Fibroblast of mammary gland (primary cell): ENCODE measurements at regions not wholly inside any gene's neighbourhood (a gene's known extent, or its start where the extent isn't known, plus 50 kb on each side); places are given as distances from the start of the nearest gene placed in this dataset.
A peak's percentile ranks its signal among the peaks of the same experiment; 100 is the strongest.

Source experiments
- DNase-seq: peaks from one replicate; pipeline ENCODE4 v3.0.0-alpha.2; 2010; ENCODE audit warnings: low read depth
- H3K4me3 ChIP-seq: 2 replicates; pipeline ENCODE4 v1.5.1; 2011; ENCODE audit warnings: low read depth, mild to moderate bottlenecking, low read length, moderate library complexity; ENCODE audit not compliant: control insufficient read depth
- TF ChIP-seq, protein P1 (sequence below): conservative IDR thresholded peaks from 2 replicates; pipeline ENCODE4 v1.5.1; 2011; ENCODE audit warnings: low read depth, low read length, inconsistent platforms; ENCODE audit not compliant: control insufficient read depth, insufficient read depth

DNA sequence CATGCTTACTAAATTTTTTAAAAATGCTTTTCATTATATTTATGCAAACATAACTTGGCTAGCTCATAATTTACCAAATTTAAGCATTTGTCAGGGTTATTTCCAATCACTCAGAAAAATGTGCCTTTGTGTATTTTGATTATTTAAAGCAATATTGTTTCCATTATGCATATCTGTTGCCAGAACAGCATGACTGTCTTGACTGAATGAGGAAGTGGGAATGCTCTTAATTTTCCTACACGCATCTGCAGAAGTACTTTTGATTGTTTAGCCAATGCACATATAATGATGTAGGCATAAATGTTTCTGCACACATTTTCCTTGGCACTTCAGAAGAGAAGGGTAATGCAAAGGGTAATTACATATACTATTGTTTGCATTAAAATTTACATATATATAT is 92.5 kb upstream of the ADGRL2 start:
- TF ChIP-seq, protein P1, sequence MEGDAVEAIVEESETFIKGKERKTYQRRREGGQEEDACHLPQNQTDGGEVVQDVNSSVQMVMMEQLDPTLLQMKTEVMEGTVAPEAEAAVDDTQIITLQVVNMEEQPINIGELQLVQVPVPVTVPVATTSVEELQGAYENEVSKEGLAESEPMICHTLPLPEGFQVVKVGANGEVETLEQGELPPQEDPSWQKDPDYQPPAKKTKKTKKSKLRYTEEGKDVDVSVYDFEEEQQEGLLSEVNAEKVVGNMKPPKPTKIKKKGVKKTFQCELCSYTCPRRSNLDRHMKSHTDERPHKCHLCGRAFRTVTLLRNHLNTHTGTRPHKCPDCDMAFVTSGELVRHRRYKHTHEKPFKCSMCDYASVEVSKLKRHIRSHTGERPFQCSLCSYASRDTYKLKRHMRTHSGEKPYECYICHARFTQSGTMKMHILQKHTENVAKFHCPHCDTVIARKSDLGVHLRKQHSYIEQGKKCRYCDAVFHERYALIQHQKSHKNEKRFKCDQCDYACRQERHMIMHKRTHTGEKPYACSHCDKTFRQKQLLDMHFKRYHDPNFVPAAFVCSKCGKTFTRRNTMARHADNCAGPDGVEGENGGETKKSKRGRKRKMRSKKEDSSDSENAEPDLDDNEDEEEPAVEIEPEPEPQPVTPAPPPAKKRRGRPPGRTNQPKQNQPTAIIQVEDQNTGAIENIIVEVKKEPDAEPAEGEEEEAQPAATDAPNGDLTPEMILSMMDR = no peak
- DNase-seq = no peak

DNA sequence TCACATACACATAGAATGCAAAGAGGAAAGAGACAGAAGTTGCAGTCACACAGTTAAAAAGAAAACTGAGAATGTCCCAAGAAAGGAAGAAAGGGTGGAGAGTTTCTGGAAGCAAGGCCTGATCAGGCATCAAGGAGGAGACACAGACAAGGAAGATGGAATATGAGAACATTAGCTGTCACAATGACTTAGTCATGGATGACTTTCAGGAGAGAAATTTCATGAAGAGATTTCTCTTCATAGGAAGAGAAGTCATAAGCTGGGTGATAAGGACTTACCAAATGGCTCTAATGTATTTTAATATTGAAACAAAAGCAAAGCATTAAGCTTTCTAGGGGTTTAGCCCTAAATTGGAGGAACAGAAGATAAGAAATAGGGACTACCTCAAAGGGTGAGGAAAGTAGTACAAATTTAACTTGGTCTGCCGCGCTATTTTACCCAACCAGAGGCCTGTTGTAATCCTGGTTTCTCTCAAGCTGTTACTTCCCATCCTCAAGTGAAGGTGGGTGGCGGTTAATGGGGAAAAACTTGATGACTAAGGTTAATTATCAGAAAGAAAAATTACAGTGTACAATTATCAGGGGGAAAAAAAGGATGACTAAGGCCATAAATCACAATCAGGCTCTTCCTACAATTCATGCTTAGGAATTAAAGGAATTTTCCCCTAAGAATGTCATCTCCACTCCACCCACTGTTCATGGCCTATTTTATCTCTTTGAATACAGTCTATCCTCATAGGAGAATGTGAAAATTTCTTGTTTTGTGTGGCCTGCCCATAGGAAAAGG is 93.9 kb upstream of the ADGRL2 start:
- TF ChIP-seq, protein P1 = no peak
- no peak overlapping the region for H3K4me3 ChIP-seq
- peak; percentile 85 for DNase-seq

More for the DNA sequence above, 92.5 kb upstream of the ADGRL2 start:
- no peak overlapping the region for H3K4me3 ChIP-seq

DNA sequence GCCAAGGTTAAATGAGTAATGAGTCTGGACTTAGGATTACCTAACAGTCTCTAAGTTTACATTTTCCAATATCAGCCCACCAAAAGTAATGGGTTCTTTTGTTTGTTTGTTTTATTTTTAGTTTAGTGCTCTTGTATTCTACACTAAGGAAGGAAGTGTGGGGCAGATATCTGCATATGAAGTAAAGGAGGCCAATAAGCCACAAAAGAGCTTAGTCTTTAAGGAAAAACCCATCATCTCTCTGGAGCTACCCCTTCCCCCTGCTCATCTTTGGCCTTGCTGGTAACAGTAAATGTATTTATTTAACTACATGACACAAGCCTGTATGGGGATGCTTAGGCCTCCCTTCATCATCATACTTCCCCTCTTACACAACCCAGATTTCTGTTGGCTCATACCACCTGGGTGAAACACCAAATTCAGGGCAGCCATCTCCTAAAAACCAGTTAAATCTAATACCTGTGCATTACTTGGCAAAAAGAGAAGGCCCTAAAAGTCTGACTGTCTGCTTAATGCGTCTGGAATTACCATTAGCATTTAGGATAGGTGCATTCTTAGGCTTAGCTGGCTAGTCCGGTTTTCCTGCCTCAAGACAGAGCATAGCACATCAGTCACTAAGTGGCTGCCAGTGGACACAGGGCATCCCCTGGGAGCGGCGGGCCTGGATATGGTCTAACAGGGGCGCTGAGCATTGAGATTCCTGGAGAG is 96.8 kb upstream of the ADGRL2 start:
- no peak overlapping the region for H3K4me3 ChIP-seq
- TF ChIP-seq, protein P1 = no peak
- DNase-seq = peak; percentile 77

DNA sequence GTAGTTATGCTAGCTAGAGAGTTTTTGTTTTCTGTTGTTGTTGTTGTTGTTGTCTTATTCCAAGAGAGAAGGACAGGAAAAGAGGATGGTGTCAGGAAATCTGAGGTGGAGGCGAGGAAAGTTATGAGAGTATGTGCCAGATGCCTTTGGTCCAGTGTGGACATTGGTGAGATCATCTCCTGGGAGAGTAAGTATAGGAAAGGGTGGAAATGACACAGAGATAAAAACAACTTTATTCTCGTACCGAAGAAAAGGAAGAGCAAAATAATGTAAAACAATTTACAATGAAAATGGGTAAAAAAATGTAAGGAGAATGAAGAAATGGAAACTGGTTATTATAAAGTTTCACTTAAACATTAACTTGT is 97.4 kb upstream of the ADGRL2 start:
- H3K4me3 ChIP-seq = no peak overlapping the region
- TF ChIP-seq, protein P1 = no peak
- DNase-seq = peak; percentile 87

DNA sequence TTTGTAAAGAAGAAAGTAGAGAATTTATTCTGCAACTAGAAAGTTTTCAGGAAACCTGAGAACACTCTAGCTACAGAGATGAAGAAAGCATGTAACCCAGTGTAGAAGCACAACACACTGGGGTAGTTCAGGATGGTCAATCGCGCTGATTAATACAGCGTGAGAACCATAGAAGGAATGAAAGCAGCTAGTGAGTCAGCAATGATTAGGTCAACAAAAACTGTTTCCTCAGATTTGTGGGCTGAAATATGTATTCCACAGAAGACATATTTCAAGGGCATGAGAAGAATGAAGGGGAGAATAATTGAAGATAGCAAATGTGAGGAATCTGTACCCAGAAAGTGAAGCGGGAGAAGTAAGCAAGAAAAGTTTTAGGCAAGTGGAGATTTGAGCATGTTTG is 97.8 kb upstream of the ADGRL2 start:
- peak; percentile 97 for DNase-seq
- H3K4me3 ChIP-seq = no peak overlapping the region
- TF ChIP-seq, protein P1 = no peak

DNA sequence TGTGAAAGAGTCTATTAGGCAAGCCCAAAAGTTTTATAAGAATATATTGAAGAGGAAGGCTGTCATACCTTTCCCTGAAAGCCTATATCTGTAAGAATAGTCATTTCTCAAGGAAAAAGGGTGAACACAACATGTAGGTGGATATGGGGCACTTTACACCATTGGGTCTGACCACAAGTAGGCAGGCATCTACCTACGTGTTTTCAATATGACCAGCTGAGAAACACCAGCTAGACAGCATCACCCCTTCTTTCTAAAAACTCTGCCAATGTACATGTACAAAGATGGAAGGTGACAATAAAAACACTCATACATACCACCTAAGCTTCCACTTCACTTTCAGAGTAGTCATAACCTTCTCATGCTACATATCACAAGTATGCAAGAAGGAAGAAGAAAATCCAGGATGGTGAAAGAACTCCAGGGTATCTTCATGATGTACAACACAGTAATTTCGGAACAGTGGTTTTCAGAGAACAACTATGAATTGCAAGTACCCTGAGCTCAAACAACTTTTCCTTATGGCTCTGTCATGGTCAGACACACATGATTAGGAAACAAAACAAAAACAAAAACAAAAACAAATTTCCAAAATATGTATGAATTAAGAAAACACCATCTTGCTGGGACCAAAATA is 98.5 kb upstream of the ADGRL2 start:
- no peak for DNase-seq
- TF ChIP-seq, protein P1 = no peak
- H3K4me3 ChIP-seq = no peak overlapping the region
